ENCODE measurements at regions not wholly inside any gene's neighbourhood (a gene's known extent, or its start where the extent isn't known, plus 50 kb on each side); places are given as distances from the start of the nearest gene placed in this dataset.
A peak's percentile ranks its signal among the peaks of the same experiment; 100 is the strongest.
"Not testable (repeated sequence)": the region's sequence is repeated elsewhere in the genome, so short reads cannot be mapped to it uniquely, and the experiment has no call there.

- intact Hi-C loops (cut with DNase I) = no loop called here
- no peak for DNase-seq
Observed at GRCh38 chr6:101102702-101103101, 221.6 kb upstream of the ASCC3 start.

- no peak for DNase-seq
- intact Hi-C loops (cut with DNase I) = no loop called here
Observed at GRCh38 chr6:101108286-101108685, 227.2 kb upstream of the ASCC3 start.

- DNase-seq = no peak
Observed at GRCh38 chr6:101110814-101111213, 229.7 kb upstream of the ASCC3 start.

GRCh38 chr6:101113468-101114260 is 232.5 kb upstream of the ASCC3 start:
- no peak for DNase-seq
- intact Hi-C loops (cut with DNase I) = loop anchor here (10.0 kb wide), 1 partner anchor 281 kb away; the partner anchor contains the start of gene GRIK2

More at GRCh38 chr6:101110814-101111213, 229.7 kb upstream of the ASCC3 start:
- intact Hi-C loops (cut with DNase I) = loop anchor here (10.0 kb wide), 1 partner anchor 284 kb away; the partner anchor contains the start of gene GRIK2

GRCh38 chr6:101114703-101115102 is 233.6 kb upstream of the ASCC3 start:
- intact Hi-C loops (cut with DNase I) = loop anchor here (10.0 kb wide), 1 partner anchor 280 kb away; the partner anchor contains the start of gene GRIK2
- peak in 2 of 10 donors; percentile 9 to 13 for DNase-seq

- DNase-seq = no peak
- intact Hi-C loops (cut with DNase I) = loop anchor here (10.0 kb wide), 1 partner anchor 278 kb away; the partner anchor contains the start of gene GRIK2
Observed at GRCh38 chr6:101116337-101116736, 235.2 kb upstream of the ASCC3 start.

- peak in 2 of 10 donors; percentile 64 to 66 for DNase-seq
- intact Hi-C loops (cut with DNase I) = loop anchor here (10.0 kb wide), 1 partner anchor 277 kb away; the partner anchor contains the start of gene GRIK2
Observed at GRCh38 chr6:101117393-101118135, 236.4 kb upstream of the ASCC3 start.

- intact Hi-C loops (cut with DNase I) = loop anchor here (10.0 kb wide), 1 partner anchor 277 kb away; the partner anchor contains the start of gene GRIK2
- DNase-seq = no peak
Observed at GRCh38 chr6:101118136-101118396, 236.9 kb upstream of the ASCC3 start.

GRCh38 chr6:101120747-101121146 is 239.6 kb upstream of the ASCC3 start:
- DNase-seq = no peak
- intact Hi-C loops (cut with DNase I) = no loop called here

- no peak for DNase-seq
- intact Hi-C loops (cut with DNase I) = no loop called here
Observed at GRCh38 chr6:101125380-101125971, 244.3 kb upstream of the ASCC3 start.

GRCh38 chr6:101126501-101126900 is 245.4 kb upstream of the ASCC3 start:
- DNase-seq = no peak
- intact Hi-C loops (cut with DNase I) = no loop called here

GRCh38 chr6:101129851-101130250 is 248.7 kb upstream of the ASCC3 start:
- DNase-seq = no peak
- intact Hi-C loops (cut with DNase I) = no loop called here

GRCh38 chr6:101146389-101146788 is 247.1 kb upstream of the GRIK2 start:
- intact Hi-C loops (cut with DNase I) = no loop called here
- no peak for DNase-seq

- intact Hi-C loops (cut with DNase I) = no loop called here
- DNase-seq = no peak
Observed at GRCh38 chr6:101150226-101150625, 243.3 kb upstream of the GRIK2 start.

GRCh38 chr6:101157638-101158037 is 235.9 kb upstream of the GRIK2 start:
- DNase-seq = peak in 1 of 10 donors; percentile 62
- intact Hi-C loops (cut with DNase I) = not testable (repeated sequence)

- no peak for DNase-seq
Observed at GRCh38 chr6:101163611-101164010, 229.9 kb upstream of the GRIK2 start.

GRCh38 chr6:101167638-101168037 is 225.9 kb upstream of the GRIK2 start:
- peak in 1 of 10 donors; percentile 70 for DNase-seq
- intact Hi-C loops (cut with DNase I) = no loop called here

More at GRCh38 chr6:101163611-101164010, 229.9 kb upstream of the GRIK2 start:
- intact Hi-C loops (cut with DNase I) = no loop called here

- intact Hi-C loops (cut with DNase I); DNase-seq: not testable (repeated sequence)
Observed at GRCh38 chr6:101171049-101171448, 222.5 kb upstream of the GRIK2 start.

GRCh38 chr6:101178748-101179147 is 214.8 kb upstream of the GRIK2 start:
- intact Hi-C loops (cut with DNase I) = no loop called here
- no peak for DNase-seq

- no peak for DNase-seq
- intact Hi-C loops (cut with DNase I) = no loop called here
Observed at GRCh38 chr6:101181006-101181405, 212.5 kb upstream of the GRIK2 start.

GRCh38 chr6:101188285-101188798 is 205.2 kb upstream of the GRIK2 start:
- DNase-seq; intact Hi-C loops (cut with DNase I): not testable (repeated sequence)

All from posterior cingulate gyrus (tissue), 11 donors.